SK-N-SH (cell line): ENCODE measurements at regions not wholly inside any gene's neighbourhood (a gene's known extent, or its start where the extent isn't known, plus 50 kb on each side); places are given as distances from the start of the nearest gene placed in this dataset.

Source experiments
- CTCF ChIP-seq: fragments of 200-600 bp; sonication (generic); IDR thresholded peaks from 2 replicates; pipeline ENCODE4 v1.6.1; 2017; ENCODE audit warnings: antibody characterized with exemption, mild to moderate bottlenecking, moderate library complexity
- EP300 ChIP-seq, 2 experiments: IDR thresholded peaks; 2 replicates each; pipeline versions ENCODE4 v1.4.0 to v1.6.1; 2012; ENCODE audit warnings: borderline replicate concordance in 1 of 2, low read depth in 1 of 2, low read length in 1 of 2
- FOXM1 ChIP-seq: IDR thresholded peaks from 2 replicates; pipeline ENCODE4 v1.4.0; 2012; ENCODE audit warnings: low read depth, mild to moderate bottlenecking
- GABPA ChIP-seq: IDR thresholded peaks from 2 replicates; pipeline ENCODE4 v1.4.0; 2012; ENCODE audit warnings: low read depth, mild to moderate bottlenecking
- RAD21 ChIP-seq: IDR thresholded peaks from 2 replicates; pipeline ENCODE4 v1.6.1; 2012; ENCODE audit warnings: mild to moderate bottlenecking, low read length
- REST ChIP-seq: IDR thresholded peaks from 2 replicates; pipeline ENCODE4 v1.6.1; 2012; ENCODE audit warnings: mild to moderate bottlenecking, low read depth, low read length, moderate library complexity
- RXRA ChIP-seq: IDR thresholded peaks from 2 replicates; pipeline ENCODE4 v1.4.0; 2012; ENCODE audit warnings: low read depth, mild to moderate bottlenecking, borderline replicate concordance
- SMC3 ChIP-seq: IDR thresholded peaks from 2 replicates; pipeline ENCODE4 v1.6.1; 2012; ENCODE audit warnings: low read depth, low read length, improper control_type of control experiment
- TAF1 ChIP-seq: IDR thresholded peaks from 2 replicates; pipeline ENCODE4 v1.6.1; 2012; ENCODE audit warnings: low read depth, mild to moderate bottlenecking, low read length, moderate library complexity, borderline replicate concordance
- USF2 ChIP-seq: fragments of 150-350 bp; IDR thresholded peaks from 2 replicates; pipeline ENCODE4 v1.6.1; 2017; ENCODE audit warnings: antibody characterized with exemption, low read length, low read depth, borderline replicate concordance
- TF ChIP-seq, protein P1 (sequence below): IDR thresholded peaks from 2 replicates; pipeline ENCODE4 v1.4.0; 2012; ENCODE audit warnings: low read depth

GRCh38 chr6:4018171-4018923 is 60.6 kb downstream of the FAM217A start:
- peak; percentile 50 for TF ChIP-seq CTCF
- TF ChIP-seq RAD21, result no peak
- no peak for TF ChIP-seq SMC3
- TF ChIP-seq RXRA, result no peak
- peak; percentile 72 for TF ChIP-seq TAF1
- TF ChIP-seq USF2, result no peak
- TF ChIP-seq GABPA, result peak; percentile 69
- TF ChIP-seq FOXM1, result no peak
- no peak for TF ChIP-seq EP300 (IDR thresholded peaks at IDR 0.05; ENCODE audit: borderline replicate concordance in 1 of 2, low read depth in 1 of 2, low read length in 1 of 2)
- TF ChIP-seq REST, result no peak
- TF ChIP-seq, protein P1, sequence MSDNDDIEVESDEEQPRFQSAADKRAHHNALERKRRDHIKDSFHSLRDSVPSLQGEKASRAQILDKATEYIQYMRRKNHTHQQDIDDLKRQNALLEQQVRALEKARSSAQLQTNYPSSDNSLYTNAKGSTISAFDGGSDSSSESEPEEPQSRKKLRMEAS, result peak; percentile 57
